ENCODE measurements at regions not wholly inside any gene's neighbourhood (a gene's known extent, or its start where the extent isn't known, plus 50 kb on each side); places are given as distances from the start of the nearest gene placed in this dataset.

DNA sequence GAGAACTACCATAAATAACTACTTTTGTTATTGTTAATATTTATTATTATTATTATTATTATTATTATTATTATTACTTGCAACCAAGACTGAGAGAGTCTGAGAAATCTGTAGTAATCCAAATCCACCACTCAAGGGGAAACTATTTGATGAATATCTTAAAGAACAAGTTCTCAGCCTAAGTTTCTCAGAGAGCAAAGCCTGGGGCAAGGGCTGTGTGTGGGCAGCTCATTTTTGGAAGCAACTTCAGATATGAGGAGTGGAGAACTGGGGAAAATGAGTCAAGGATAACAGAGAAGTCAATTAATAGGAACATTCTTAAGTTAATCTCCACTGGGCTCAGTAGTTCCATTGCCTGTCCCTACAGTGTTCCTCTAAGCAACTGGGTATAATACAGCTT is 57.1 kb upstream of the KCNJ16 start:
- POLR2A ChIA-PET, result no interaction called here
- TF ChIP-seq FOSL2 (CRISPR knock-in tag; IDR thresholded peaks at IDR 0.05) (no peak), ERF (CRISPR knock-in tag; IDR thresholded peaks at IDR 0.05) (no peak), ZMYM3 (CRISPR knock-in tag; IDR thresholded peaks at IDR 0.05) (no peak), NONO (IDR thresholded peaks at IDR 0.05) (no peak), NONO (CRISPR knock-in tag; conservative IDR thresholded peaks at IDR 0.05) (no peak), ZNF136 (CRISPR knock-in tag; IDR thresholded peaks at IDR 0.05; ENCODE audit: low read depth) (no peak), ZNF564 (CRISPR knock-in tag; IDR thresholded peaks at IDR 0.05) (no peak)
- TF ChIP-seq, protein P1, sequence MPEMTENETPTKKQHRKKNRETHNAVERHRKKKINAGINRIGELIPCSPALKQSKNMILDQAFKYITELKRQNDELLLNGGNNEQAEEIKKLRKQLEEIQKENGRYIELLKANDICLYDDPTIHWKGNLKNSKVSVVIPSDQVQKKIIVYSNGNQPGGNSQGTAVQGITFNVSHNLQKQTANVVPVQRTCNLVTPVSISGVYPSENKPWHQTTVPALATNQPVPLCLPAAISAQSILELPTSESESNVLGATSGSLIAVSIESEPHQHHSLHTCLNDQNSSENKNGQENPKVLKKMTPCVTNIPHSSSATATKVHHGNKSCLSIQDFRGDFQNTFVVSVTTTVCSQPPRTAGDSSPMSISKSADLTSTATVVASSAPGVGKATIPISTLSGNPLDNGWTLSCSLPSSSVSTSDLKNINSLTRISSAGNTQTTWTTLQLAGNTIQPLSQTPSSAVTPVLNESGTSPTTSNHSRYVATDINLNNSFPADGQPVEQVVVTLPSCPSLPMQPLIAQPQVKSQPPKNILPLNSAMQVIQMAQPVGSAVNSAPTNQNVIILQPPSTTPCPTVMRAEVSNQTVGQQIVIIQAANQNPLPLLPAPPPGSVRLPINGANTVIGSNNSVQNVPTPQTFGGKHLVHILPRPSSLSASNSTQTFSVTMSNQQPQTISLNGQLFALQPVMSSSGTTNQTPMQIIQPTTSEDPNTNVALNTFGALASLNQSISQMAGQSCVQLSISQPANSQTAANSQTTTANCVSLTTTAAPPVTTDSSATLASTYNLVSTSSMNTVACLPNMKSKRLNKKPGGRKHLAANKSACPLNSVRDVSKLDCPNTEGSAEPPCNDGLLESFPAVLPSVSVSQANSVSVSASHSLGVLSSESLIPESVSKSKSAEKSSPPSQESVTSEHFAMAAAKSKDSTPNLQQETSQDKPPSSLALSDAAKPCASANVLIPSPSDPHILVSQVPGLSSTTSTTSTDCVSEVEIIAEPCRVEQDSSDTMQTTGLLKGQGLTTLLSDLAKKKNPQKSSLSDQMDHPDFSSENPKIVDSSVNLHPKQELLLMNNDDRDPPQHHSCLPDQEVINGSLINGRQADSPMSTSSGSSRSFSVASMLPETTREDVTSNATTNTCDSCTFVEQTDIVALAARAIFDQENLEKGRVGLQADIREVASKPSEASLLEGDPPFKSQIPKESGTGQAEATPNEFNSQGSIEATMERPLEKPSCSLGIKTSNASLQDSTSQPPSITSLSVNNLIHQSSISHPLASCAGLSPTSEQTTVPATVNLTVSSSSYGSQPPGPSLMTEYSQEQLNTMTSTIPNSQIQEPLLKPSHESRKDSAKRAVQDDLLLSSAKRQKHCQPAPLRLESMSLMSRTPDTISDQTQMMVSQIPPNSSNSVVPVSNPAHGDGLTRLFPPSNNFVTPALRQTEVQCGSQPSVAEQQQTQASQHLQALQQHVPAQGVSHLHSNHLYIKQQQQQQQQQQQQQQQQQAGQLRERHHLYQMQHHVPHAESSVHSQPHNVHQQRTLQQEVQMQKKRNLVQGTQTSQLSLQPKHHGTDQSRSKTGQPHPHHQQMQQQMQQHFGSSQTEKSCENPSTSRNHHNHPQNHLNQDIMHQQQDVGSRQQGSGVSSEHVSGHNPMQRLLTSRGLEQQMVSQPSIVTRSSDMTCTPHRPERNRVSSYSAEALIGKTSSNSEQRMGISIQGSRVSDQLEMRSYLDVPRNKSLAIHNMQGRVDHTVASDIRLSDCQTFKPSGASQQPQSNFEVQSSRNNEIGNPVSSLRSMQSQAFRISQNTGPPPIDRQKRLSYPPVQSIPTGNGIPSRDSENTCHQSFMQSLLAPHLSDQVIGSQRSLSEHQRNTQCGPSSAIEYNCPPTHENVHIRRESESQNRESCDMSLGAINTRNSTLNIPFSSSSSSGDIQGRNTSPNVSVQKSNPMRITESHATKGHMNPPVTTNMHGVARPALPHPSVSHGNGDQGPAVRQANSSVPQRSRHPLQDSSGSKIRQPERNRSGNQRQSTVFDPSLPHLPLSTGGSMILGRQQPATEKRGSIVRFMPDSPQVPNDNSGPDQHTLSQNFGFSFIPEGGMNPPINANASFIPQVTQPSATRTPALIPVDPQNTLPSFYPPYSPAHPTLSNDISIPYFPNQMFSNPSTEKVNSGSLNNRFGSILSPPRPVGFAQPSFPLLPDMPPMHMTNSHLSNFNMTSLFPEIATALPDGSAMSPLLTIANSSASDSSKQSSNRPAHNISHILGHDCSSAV (CRISPR knock-in tag; IDR thresholded peaks at IDR 0.05; ENCODE audit: borderline replicate concordance), result no peak
- TF ChIP-seq, protein P2, sequence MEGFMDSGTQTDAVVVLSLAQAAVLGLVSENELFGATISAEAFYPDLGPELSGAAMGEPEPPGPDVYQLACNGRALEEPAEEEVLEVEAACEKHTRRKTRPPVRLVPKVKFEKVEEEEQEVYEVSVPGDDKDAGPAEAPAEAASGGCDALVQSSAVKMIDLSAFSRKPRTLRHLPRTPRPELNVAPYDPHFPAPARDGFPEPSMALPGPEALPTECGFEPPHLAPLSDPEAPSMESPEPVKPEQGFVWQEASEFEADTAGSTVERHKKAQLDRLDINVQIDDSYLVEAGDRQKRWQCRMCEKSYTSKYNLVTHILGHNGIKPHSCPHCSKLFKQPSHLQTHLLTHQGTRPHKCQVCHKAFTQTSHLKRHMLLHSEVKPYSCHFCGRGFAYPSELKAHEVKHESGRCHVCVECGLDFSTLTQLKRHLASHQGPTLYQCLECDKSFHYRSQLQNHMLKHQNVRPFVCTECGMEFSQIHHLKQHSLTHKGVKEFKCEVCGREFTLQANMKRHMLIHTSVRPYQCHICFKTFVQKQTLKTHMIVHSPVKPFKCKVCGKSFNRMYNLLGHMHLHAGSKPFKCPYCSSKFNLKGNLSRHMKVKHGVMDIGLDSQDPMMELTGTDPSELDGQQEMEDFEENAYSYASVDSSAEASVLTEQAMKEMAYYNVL (CRISPR knock-in tag; IDR thresholded peaks at IDR 0.05; ENCODE audit: borderline replicate concordance), result no peak
- TF ChIP-seq, protein P3, sequence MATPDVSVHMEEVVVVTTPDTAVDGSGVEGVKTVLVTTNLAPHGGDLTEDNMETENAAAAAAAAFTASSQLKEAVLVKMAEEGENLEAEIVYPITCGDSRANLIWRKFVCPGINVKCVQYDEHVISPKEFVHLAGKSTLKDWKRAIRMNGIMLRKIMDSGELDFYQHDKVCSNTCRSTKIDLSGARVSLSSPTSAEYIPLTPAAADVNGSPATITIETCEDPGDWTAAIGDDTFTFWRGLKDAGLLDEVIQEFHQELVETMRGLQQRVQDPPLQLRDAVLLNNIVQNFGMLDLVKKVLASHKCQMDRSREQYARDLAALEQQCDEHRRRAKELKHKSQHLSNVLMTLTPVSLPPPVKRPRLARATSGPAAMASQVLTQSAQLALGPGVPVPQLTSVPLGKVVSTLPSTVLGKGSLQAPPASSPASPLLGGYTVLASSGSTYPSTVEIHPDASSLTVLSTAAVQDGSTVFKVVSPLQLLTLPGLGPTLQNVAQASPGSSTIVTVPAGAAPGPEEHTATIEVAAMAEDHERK (CRISPR knock-in tag; IDR thresholded peaks at IDR 0.05; ENCODE audit: low read depth), result no peak
- TF ChIP-seq, protein P4, sequence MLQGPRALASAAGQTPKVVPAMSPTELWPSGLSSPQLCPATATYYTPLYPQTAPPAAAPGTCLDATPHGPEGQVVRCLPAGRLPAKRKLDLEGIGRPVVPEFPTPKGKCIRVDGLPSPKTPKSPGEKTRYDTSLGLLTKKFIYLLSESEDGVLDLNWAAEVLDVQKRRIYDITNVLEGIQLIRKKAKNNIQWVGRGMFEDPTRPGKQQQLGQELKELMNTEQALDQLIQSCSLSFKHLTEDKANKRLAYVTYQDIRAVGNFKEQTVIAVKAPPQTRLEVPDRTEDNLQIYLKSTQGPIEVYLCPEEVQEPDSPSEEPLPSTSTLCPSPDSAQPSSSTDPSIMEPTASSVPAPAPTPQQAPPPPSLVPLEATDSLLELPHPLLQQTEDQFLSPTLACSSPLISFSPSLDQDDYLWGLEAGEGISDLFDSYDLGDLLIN (CRISPR knock-in tag; IDR thresholded peaks at IDR 0.05; ENCODE audit: borderline replicate concordance), result no peak

More for the DNA sequence above, 57.1 kb upstream of the KCNJ16 start:
- no peak for ATAC-seq
- BruUV-seq (replicated peaks), result no TSS peak
- H3K4me1 ChIP-seq (ENCODE audit: insufficient read depth, low read length), result no peaks in the 10 kb centered on the region
- H3K9me3 ChIP-seq (ENCODE audit: low read length), result peaks cover 84% of the 10 kb centered on the region
- in situ Hi-C loops (cut with HindIII; ENCODE audit: extremely low pct_ligation_motif_present, low pct_unique_long_range_greater_than_20kb) (no loop called here), intact Hi-C loops (cut with micrococcal nuclease; ENCODE audit: unreplicated experiment) (no loop called here)
- H2AFZ ChIP-seq (ENCODE audit: low read length), result no peak overlapping the region
- no peak overlapping the region for H3K4me2 ChIP-seq (ENCODE audit: low read depth, low read length)
- DNase-seq (ENCODE audit: low spot score), result no peak
- H3K79me2 ChIP-seq (ENCODE audit: insufficient read depth, low read length), result no peaks in the 10 kb centered on the region
- no peaks in the 10 kb centered on the region for H3K36me3 ChIP-seq (replicated peaks in 1 of 2; ENCODE audit: control insufficient read depth in 1 of 2, insufficient read depth in 2 of 2, low read length in 2 of 2)
- H4K20me1 ChIP-seq (ENCODE audit: insufficient read depth, low read length), result no peaks in the 10 kb centered on the region
- no peak overlapping the region for H3K27ac ChIP-seq (ENCODE audit: extremely low read length, insufficient read depth, low read length)
- no peak overlapping the region for H3K9ac ChIP-seq (ENCODE audit: insufficient read depth, low read depth, low read length)
- CTCF ChIA-PET (ENCODE audit: low intra/inter-chr PET ratio, low total read pairs), result no interaction called here
- FAIRE-seq, result no peak
- H3K4me3 ChIP-seq (replicated peaks in 1 of 3; ENCODE audit: insufficient read depth in 1 of 3, low read depth in 2 of 3, low read length in 3 of 3), result no peak overlapping the region
- H3K27me3 ChIP-seq (ENCODE audit: control insufficient read depth in 1 of 2, insufficient read depth in 2 of 2, low read length in 2 of 2), result no peaks in the 10 kb centered on the region

Measured in HepG2 (cell line).